ENCODE measurements at regions not wholly inside any gene's neighbourhood (a gene's known extent, or its start where the extent isn't known, plus 50 kb on each side); places are given as distances from the start of the nearest gene placed in this dataset.

- Histone ChIP-seq H4K20me1 (ENCODE audit: control insufficient read depth, insufficient read depth) (no peaks in the 10 kb centered on the region), H3K79me2 (ENCODE audit: control insufficient read depth, insufficient read depth, low read length) (no peaks in the 10 kb centered on the region), H2AFZ (ENCODE audit: control insufficient read depth, low read depth, low read length) (no peak overlapping the region), H3K36me3 (ENCODE audit: control insufficient read depth in 2 of 2, insufficient read depth in 2 of 2, low read length in 1 of 2) (no peaks in the 10 kb centered on the region), H3K9me3 (replicated peaks; ENCODE audit: control insufficient read depth, insufficient read depth, low read length) (no peaks in the 10 kb centered on the region), H3K4me1 (ENCODE audit: control insufficient read depth, insufficient read depth, low read length) (no peaks in the 10 kb centered on the region), H3K4me3 (no peak overlapping the region), H3K27ac (ENCODE audit: control insufficient read depth, insufficient read depth) (no peak overlapping the region), H3K9ac (ENCODE audit: control insufficient read depth, insufficient read depth, low read length) (no peak overlapping the region), H3K4me2 (ENCODE audit: control insufficient read depth, insufficient read depth) (no peak overlapping the region), H3K27me3 (replicated peaks in 1 of 2; ENCODE audit: control insufficient read depth in 2 of 2, insufficient read depth in 2 of 2, low read length in 1 of 2) (no peaks in the 10 kb centered on the region)
- ATAC-seq, result no peak
- ChIA-PET RAD21 (ENCODE audit: unreplicated experiment) (no interaction called here), SMC1A (ENCODE audit: uncharacterized antibody, unreplicated experiment) (no interaction called here), POLR2A (no interaction called here), CTCF (no interaction called here)
- in situ Hi-C loops (cut with MboI), result no loop called here
- no peak for DNase-seq (ENCODE audit: low read depth, low spot score)
- WGBS (ENCODE audit: insufficient coverage, insufficient replicate concordance, low lambda C conversion rate, missing lambda C conversion rate), result 82% methylated on average over 1 of the region's 1 CpG
- intact Hi-C loops (cut with micrococcal nuclease; ENCODE audit: unreplicated experiment), result no loop called here
- no TSS peak for BruUV-seq (replicated peaks)
- no peak for FAIRE-seq
- TF ChIP-seq ESRRA (IDR thresholded peaks at IDR 0.05; ENCODE audit: low read length) (no peak), SMAD1 (IDR thresholded peaks at IDR 0.05; ENCODE audit: low read depth, partially characterized antibody) (no peak), YBX1 (IDR thresholded peaks at IDR 0.05) (no peak), IRF5 (IDR thresholded peaks at IDR 0.05; ENCODE audit: borderline replicate concordance) (no peak), POU2F2 (IDR thresholded peaks at IDR 0.05; ENCODE audit: borderline replicate concordance, low read depth, low read length) (no peak), RCOR1 (conservative IDR thresholded peaks at IDR 0.05; ENCODE audit: low read depth, low read length) (no peak)
- TF ChIP-seq, protein P1, sequence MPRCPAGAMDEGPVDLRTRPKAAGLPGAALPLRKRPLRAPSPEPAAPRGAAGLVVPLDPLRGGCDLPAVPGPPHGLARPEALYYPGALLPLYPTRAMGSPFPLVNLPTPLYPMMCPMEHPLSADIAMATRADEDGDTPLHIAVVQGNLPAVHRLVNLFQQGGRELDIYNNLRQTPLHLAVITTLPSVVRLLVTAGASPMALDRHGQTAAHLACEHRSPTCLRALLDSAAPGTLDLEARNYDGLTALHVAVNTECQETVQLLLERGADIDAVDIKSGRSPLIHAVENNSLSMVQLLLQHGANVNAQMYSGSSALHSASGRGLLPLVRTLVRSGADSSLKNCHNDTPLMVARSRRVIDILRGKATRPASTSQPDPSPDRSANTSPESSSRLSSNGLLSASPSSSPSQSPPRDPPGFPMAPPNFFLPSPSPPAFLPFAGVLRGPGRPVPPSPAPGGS (IDR thresholded peaks at IDR 0.05; ENCODE audit: borderline replicate concordance, insufficient read depth, low read depth, low read length, poor library complexity, severe bottlenecking), result no peak
Observed at GRCh38 chr13:61192826-61193225, 222.8 kb downstream of the PCDH20 start.

Data from GM12878 (cell line).